Dermis blood vessel endothelial cell (primary cell): ENCODE measurements at regions not wholly inside any gene's neighbourhood (a gene's known extent, or its start where the extent isn't known, plus 50 kb on each side); places are given as distances from the start of the nearest gene placed in this dataset.

Experiments
- DNase-seq: peaks from one replicate; pipeline ENCODE4 v3.0.0; 2010

DNA sequence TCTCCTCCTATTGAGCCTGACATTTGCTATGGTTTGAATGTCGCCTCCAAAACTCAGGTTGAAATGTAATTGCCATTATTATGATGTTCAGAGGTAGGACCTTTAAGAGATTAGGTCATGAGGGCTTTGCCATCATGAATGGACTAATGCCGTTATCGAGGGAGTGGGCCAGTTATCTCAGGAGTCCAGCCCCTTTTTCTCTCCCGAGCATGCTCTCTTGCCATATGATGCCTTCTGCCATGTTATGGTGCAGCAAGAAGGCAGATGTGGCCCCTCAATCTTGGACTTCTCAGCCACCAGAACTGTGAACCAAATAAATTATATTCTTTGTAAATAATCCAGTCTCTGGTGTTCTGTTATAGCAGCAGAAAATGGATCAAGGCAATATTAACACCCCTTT is 323.5 kb downstream of the RRAGC start:
- no peak for DNase-seq

- peak; percentile 2 for DNase-seq
Measured at GRCh38 chr1:38534473-38534823, 325.1 kb downstream of the RRAGC start.

GRCh38 chr1:38533772-38534472 is 325.6 kb downstream of the RRAGC start:
- DNase-seq, result no peak

GRCh38 chr1:38530957-38531356 is 328.6 kb downstream of the RRAGC start:
- no peak for DNase-seq

DNA sequence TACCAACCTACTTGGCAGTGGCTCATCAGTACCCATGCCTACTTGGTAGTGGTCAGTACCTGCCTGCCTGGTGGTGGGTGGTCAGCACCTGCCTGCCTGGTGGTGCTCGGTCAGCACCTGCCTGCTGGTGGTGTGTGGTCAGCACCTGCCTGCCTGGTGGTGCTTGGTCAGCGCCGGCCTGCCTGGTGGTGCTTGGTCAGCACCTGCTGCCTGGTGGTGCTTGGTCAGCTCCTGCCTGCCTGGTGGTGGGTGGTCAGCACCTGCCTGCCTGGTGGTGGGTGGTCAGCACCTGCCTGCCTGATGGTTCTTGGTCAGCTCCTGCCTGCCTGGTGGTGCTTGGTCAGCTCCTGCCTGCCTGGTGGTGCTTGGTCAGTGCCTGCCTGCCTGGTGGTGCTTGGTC is 329.6 kb downstream of the RRAGC start:
- DNase-seq, result no peak

- DNase-seq, result no peak
Measured at GRCh38 chr1:38529391-38529790, 330.2 kb downstream of the RRAGC start.

- no peak for DNase-seq
Measured at GRCh38 chr1:38528623-38529022, 330.9 kb downstream of the RRAGC start.

- DNase-seq, result no peak
Measured at GRCh38 chr1:38527373-38527966, 332.1 kb downstream of the RRAGC start.

DNA sequence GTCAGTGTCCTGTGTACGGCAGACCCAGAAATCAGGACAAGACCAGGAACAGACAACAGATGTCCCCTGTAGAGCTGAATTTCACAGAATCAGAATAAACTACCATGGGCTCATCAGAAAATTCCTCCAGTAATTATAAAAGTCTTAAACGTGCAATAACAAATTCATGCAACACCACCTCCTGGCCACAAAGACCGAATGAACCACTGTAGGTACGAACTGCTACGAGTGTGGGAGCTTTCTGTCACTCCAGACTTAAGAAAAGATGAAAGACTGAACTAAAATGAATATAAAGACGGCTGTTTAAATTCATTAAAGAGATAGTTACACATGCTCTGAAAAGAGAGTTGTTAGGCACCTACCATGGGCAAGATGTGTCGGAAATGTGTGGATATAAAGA is 333.5 kb downstream of the RRAGC start:
- DNase-seq, result no peak

DNA sequence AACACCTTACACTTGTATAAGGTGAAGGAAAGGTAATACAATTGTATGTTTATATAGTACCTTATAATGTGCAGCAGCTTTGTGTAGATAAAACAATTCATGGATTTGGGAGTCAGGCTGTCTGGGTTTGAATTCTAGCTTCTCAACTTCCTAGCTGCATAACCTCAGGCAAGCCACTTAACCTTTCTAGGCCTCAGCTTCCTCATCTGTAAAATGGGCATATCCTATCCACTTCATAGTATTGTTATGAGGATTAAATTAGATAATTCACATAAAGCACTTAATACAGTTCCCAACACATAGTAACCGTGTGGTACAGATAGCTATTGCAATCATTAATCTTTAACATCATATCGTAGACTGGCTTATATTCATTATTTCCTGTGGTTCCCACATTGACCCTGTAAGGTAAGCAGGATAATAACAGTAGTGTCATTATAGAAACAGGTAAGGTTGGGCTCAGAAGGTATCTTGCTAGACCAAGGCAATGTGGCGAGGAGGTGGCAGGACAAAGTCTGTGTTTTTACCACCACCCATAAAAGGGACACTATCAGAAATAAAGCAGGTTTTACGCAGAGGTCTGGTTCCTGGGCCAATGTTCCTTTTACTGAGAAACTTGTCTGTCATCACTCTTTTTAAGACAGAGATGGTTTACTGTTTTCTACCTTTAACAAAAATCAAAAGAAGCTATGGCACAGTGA is 334.1 kb downstream of the RRAGC start:
- DNase-seq, result no peak

DNA sequence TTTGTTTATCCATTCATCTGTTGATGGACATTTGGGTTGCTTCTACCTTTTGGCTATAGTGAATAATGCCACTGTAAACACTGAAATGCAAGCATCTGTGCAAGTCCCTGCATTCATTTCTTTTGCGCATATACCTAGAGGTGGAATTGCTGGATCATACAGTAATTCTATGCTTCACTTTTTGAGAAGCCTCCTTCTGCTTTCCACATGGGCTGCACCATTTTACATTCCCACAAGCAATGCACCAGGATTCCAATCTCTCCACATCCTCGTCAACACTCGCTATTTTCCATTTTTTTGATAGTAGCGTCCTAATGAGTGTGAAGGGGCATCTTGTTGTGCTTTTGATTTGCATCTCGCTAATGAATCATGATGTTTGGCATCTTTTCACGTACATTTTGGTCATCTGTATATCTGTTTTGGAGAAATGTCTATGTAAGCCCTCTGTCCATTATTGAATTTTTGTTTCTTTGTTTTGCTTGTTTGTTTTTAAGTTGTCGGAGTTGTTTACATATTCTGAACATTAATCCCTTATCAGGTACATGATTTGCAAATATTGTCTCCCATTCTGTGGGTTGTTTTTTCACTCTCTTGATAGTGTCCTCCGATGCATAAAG is 335.4 kb downstream of the RRAGC start:
- DNase-seq, result no peak

DNA sequence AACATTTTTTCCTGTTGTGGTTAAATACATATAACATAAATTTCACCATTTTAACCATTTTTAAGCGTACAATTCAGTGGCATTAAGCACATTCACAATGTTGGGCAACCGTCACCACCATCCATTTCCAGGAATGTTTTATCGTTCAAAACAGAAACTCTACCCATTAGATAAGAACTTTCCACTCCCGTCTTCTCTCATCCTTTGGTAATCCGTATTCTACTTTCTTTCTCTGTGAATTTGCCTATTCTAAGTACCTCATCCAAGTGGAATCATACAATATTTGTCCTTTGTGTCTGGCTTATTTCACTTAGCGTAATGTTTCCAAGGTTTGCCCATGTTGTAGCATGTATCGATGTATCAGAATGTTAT is 336.0 kb downstream of the RRAGC start:
- DNase-seq, result no peak

DNA sequence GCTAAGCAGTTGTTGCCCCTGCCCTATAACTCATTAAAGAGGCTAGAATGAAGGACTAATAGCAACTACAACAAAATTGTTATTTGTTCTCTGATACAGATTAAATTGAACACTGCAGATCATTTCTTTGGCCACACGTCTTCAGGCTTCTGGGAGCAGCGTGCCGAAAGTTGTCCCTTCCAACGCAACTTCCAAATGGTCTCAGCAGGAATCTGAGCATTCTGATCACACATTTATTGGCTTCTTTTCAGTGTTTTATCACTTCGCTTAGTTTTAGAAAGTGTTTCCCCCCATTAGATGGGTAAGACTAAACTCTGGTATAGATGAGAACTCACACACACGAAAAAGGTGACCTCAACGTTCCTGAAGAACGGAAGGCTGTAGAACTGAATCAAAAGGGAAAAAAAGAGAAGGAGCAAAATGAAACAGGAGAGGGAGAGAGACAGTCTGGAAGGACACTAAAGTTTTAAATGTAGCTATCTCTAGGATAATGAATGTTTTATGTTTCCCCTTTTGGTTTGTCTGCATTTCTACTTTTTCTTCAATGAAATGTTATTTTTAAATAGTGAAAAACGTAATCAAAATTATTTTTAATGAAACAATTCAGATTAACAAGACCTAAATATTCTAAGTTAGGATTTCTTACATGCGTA is 336.5 kb downstream of the RRAGC start:
- DNase-seq, result no peak

DNA sequence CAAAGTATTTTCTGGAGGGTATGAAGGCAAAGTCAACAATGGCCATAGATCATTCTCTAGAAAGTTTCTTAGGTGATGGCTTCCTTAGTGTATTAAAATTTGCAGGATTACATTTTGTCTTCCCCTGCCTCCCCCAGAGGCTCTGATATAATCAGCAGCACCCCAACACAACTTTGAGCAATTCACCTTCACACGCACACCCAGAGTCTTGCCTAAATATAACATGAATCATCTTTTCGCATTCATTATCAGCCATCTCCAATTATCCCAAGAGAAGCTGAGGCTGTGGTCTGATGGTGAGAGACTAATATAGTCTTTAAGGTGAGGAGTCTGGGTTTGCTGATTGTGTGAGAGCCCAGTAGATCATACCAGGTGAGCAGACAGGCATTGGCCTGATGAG is 343.0 kb downstream of the RRAGC start:
- DNase-seq, result no peak

GRCh38 chr1:38512789-38513188 is 346.8 kb downstream of the RRAGC start:
- no peak for DNase-seq

GRCh38 chr1:38512024-38512767 is 347.4 kb downstream of the RRAGC start:
- DNase-seq, result no peak

DNA sequence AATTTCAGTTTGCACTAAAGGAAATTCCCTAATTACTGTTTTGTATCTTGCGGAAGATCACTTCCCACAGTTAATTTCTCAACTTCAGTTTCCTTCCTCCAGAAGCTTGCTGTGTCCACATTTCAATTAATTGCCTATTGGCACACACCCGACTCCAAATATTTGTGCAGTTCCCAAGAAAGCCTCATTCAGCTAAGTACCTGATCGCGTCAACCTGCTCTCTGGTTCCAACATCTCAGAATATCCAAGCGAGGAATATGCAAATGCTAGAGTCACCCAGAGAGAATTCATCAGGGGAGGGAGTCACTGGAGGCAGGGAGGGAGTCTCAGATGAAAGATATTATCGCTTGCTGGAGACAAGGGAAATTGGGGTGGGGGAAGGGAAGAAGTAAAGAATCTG is 351.3 kb downstream of the RRAGC start:
- DNase-seq, result peak; percentile 1

DNA sequence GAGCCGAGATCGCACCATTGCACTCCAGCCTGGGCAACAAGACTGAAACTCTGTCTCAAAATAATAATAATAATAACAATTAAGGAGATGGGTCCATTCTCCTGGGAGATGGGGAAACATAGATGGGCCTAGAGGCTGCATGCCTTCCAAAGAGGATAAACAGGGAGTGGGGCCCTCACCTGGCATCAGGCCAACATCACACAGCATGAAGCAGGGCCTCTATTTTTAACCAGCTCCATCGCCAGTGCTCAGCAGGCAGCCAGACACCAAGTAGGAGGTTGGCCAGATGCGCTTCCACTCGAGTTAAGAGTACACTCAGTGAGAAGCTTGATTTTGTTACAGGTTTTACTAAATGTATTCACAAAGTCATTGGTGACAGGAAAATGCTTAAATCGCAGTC is 352.0 kb downstream of the RRAGC start:
- DNase-seq, result no peak

- DNase-seq, result no peak
Measured at GRCh38 chr1:38505944-38506343, 353.6 kb downstream of the RRAGC start.

DNA sequence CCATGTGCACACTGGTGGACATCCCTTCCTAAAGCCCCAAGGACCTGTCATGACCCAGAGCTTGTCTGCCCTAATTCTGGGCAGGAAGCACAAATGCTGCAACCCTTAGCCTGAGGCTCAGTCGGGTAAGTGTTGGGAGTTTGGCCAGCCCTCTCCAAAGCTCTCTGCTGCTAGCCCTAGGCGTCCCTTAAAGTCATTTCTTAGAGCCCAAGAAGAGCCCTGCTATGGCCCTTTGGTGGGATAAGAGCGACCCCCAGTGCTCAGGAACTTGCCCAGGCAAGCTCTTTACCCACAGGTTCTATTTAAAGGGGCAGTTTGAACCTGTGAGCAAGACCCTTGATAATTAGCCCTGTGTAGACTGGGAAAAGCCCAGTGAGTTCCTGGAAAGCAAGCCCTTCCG is 356.8 kb downstream of the RRAGC start:
- DNase-seq, result peak; percentile 30

DNA sequence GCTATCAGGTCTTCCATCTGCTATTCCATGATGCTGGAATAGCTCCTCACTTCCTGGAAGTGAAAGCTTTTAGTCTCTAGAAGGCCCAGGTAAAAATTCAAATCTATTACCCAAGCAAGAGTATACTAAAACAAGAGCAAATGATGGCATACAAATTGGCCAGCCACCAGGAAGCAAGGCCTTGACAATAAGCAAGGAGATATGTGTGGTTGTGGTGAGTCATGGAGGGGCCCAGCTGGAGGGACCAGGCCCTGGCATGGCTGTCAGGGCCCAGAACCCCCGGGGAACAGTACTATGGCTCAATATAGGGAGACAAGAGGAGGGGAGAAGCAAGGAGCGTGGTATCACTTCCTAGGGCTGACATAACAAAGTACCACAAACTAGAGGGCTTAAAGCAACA is 358.7 kb downstream of the RRAGC start:
- no peak for DNase-seq

DNA sequence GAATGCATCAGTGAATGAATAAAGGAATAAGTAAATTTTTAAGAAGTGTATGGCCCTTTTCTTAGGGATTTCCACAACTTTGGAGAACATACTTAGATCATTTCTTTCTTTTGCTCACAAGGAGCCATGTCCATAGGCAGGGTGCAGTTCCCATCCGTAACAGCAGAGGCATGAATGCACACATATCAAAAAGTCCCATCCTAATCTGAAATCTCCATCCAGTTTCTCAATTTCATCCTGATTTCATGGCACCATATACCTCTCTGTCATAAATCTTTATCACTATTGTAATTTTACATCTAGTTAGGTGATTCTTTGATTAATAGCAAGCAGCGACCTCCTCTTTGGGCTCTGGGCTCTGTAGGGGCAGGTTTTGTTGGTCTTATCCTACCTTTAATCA is 359.2 kb downstream of the RRAGC start:
- peak; percentile 13 for DNase-seq

DNA sequence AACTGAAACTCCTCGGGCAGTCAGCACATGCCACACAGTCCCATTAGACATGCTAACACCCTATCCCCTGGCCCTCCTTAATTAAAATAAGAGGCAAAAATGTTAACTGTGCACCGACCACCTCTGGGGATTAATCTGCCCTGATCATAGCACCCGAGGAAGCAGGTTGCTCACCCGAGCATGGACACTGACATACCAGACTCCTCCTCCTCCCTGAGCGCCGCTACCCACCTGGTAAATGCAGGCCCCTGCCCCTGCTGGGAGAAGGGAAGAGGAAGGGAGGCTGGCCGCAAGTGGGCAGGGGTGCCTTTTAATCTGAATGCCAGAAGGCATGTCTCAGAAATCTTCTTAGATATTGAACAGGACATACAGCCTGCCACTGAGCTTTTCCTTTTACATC is 360.9 kb downstream of the RRAGC start:
- no peak for DNase-seq
